ENCODE measurements at regions not wholly inside any gene's neighbourhood (a gene's known extent, or its start where the extent isn't known, plus 50 kb on each side); places are given as distances from the start of the nearest gene placed in this dataset.

DNA sequence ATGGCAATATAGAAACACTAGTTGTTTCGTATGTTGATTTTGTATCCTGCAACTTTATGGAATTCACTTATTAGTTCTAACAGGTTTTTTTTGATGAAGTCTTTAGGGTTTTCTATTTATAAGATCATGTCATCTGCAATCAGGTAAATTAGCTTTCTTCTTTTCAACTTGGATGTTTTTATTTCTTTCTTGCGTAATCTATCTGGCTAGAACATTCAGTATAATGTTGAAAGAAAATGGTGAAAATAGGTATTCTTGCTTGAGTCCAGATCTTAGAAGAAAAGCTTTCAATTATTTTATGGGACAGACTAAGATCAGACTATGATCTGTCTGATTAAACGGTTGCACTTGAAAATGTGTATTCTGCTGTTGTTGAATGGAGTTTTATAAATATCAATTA is 820.8 kb upstream of the ADGRB3 start:
- TF ChIP-seq, protein P1, sequence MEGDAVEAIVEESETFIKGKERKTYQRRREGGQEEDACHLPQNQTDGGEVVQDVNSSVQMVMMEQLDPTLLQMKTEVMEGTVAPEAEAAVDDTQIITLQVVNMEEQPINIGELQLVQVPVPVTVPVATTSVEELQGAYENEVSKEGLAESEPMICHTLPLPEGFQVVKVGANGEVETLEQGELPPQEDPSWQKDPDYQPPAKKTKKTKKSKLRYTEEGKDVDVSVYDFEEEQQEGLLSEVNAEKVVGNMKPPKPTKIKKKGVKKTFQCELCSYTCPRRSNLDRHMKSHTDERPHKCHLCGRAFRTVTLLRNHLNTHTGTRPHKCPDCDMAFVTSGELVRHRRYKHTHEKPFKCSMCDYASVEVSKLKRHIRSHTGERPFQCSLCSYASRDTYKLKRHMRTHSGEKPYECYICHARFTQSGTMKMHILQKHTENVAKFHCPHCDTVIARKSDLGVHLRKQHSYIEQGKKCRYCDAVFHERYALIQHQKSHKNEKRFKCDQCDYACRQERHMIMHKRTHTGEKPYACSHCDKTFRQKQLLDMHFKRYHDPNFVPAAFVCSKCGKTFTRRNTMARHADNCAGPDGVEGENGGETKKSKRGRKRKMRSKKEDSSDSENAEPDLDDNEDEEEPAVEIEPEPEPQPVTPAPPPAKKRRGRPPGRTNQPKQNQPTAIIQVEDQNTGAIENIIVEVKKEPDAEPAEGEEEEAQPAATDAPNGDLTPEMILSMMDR (tag by site-specific recombination; IDR thresholded peaks at IDR 0.05) = no peak
- TF ChIP-seq ZNF324 (tag by site-specific recombination; IDR thresholded peaks at IDR 0.05) (no peak), ZNF677 (tag by site-specific recombination; IDR thresholded peaks at IDR 0.05) (no peak), ZNF416 (tag by site-specific recombination; IDR thresholded peaks at IDR 0.05) (no peak)

Data from HEK293 (cell line).